ENCODE measurements at regions not wholly inside any gene's neighbourhood (a gene's known extent, or its start where the extent isn't known, plus 50 kb on each side); places are given as distances from the start of the nearest gene placed in this dataset.

DNA sequence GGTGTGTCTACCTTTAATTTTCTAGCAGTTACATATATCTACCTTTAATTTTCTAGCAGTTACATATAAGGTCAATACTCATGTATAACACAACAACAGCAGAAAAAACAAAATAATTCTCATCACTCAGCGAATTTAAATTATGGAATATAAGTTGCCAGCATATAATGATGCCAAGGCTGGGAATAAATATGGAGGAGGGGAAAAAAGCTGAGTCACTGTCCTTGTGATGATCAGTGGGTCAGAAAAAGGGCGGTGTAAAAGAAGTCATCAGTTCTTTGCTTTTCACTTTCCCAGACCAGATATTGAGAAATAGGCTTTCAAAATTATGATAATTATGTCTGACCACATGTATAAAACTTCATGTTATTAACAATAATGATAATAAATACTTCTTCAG is 1471.7 kb downstream of the CDH8 start:
- peaks cover 32% of the 10 kb centered on the region for H3K9me3 Mint-ChIP-seq
- no peaks in the 10 kb centered on the region for H3K27me3 Mint-ChIP-seq (ENCODE audit: low read depth)
- no peaks in the 10 kb centered on the region for H3K4me1 Mint-ChIP-seq (ENCODE audit: low read depth)
- H3K4me3 Mint-ChIP-seq = no peak overlapping the region
- H3K36me3 Mint-ChIP-seq (ENCODE audit: low read depth) = no peaks in the 10 kb centered on the region
- no peak for DNase-seq (ENCODE audit: low spot score)
- H3K27ac Mint-ChIP-seq = no peak overlapping the region

DNA sequence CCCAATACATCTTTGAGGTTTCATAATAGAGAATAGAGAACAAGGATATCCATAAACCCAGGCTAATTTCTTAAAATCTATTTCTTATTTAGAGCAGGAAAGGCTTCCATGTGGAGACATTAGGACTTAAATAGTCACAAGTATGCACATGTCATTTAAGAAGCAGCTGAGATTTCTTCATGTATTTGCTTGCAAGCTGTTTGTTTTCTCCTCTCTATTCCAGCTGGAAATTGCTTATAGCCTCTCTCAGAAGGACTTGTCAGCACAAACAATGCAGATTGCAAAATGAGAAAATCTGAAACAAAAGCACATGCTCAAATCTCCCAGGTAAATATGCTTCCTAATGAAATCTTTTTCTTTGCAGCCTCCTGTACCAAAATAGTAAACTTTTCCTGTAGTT is 1473.1 kb downstream of the CDH8 start:
- no peaks in the 10 kb centered on the region for H3K36me3 Mint-ChIP-seq (ENCODE audit: low read depth)
- H3K4me3 Mint-ChIP-seq = no peak overlapping the region
- H3K27me3 Mint-ChIP-seq (ENCODE audit: low read depth) = no peaks in the 10 kb centered on the region
- H3K4me1 Mint-ChIP-seq (ENCODE audit: low read depth) = no peaks in the 10 kb centered on the region
- H3K9me3 Mint-ChIP-seq = peaks cover 27% of the 10 kb centered on the region
- H3K27ac Mint-ChIP-seq = no peak overlapping the region
- DNase-seq (ENCODE audit: low spot score) = no peak

DNA sequence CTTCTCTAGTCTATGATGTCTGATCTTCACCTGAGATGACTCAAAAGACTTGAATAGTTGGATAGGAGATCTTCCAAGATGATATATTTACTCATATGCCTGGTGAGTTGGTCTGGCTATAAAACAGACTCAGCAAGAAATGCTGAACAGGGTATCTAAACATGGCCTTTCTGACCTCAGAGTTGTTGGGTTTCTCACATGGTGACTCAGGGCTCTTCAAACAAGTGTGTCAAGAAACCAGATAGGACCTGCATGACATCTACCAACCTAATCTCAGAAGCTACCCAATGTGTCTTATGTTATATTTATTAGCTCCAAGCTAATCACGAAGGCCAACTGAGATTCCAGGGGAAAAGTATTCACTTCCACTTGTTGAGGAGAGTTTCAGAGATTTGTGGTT is 1477.3 kb downstream of the CDH8 start:
- no peaks in the 10 kb centered on the region for H3K36me3 Mint-ChIP-seq (ENCODE audit: low read depth)
- H3K27ac Mint-ChIP-seq = no peak overlapping the region
- H3K27me3 Mint-ChIP-seq (ENCODE audit: low read depth) = no peaks in the 10 kb centered on the region
- H3K4me3 Mint-ChIP-seq = no peak overlapping the region
- H3K9me3 Mint-ChIP-seq = peaks cover 42% of the 10 kb centered on the region
- DNase-seq (ENCODE audit: low spot score) = no peak
- no peaks in the 10 kb centered on the region for H3K4me1 Mint-ChIP-seq (ENCODE audit: low read depth)

DNA sequence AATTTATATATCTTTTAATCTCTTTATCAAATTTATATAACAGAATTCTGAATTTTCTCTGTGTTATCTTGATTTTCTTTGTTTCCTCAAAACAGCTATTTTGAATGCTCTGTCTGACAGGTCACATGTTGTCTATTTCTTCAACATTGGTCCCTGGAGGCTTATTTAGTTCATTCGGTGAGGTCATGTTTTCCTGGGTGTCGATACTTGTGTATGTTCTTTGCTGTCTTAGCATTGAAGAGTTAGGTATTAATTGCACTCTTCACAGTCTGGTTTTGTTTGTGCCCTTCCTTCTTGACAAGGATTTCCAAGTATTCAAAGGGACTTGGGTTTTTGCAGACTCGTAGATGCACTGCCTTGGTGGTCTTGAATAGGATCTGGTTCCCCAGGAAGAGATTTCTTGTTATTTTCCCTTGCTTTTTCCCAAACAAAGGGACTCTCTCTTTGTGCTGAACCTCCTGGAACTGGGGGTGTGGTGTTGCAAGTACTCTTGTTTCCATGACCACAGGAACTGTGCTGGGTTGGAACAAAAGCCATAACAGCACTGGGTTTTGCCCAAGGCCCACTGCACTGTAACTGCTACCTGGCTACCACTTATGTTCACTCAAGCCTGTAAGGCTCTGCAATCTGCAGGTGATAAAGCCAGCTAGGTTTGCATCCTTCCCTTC is 1483.0 kb downstream of the CDH8 start:
- no peaks in the 10 kb centered on the region for H3K27me3 Mint-ChIP-seq (ENCODE audit: low read depth)
- no peak overlapping the region for H3K4me3 Mint-ChIP-seq
- H3K9me3 Mint-ChIP-seq = peaks cover 64% of the 10 kb centered on the region
- no peak overlapping the region for H3K27ac Mint-ChIP-seq
- H3K4me1 Mint-ChIP-seq (ENCODE audit: low read depth) = no peaks in the 10 kb centered on the region
- no peak for DNase-seq (ENCODE audit: low spot score)
- H3K36me3 Mint-ChIP-seq (ENCODE audit: low read depth) = no peaks in the 10 kb centered on the region

DNA sequence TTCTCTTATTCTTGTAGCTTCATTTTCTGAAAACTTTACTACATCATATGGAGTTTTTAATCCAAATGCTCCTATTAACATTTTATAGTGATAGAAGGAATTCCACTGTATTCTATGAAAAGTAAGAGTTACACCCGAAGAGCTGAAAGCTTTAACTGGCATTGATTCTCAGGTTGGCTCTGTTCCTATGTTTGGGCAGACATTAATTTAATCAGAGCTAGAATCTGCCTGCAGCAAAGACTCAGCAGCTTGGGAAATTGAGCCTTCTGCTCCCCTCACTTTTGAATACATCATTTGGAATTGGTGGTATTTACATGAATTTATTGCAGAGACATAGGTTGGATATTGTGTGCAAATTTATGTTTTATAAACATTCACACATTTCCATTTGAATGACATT is 1494.7 kb downstream of the CDH8 start:
- Mint-ChIP-seq H3K27ac (no peak overlapping the region), H3K4me3 (no peak overlapping the region), H3K36me3 (ENCODE audit: low read depth) (no peaks in the 10 kb centered on the region), H3K27me3 (ENCODE audit: low read depth) (no peaks in the 10 kb centered on the region), H3K9me3 (peaks cover 33% of the 10 kb centered on the region), H3K4me1 (ENCODE audit: low read depth) (no peaks in the 10 kb centered on the region)
- DNase-seq (ENCODE audit: low spot score) = no peak

DNA sequence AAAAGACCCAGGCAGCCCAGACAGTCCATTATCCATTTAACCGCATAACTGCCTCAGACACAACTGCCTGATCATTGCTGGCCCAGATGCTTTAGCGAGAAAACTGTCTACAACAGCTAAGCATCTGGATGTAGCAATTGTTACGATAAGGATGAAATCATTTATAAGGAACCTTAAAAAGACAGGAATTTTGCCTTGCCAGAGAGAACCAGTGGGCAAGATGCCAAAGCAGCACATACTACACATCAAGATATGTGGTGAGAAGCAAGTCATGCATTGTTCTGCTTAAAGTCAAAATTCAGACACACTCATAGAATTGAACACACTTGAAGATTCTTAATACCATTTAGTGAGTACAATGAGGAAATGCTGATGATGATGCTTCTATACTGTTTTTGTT is 1525.3 kb downstream of the CDH8 start:
- DNase-seq (ENCODE audit: low spot score) = no peak
- H3K4me1 Mint-ChIP-seq (ENCODE audit: low read depth) = no peaks in the 10 kb centered on the region
- H3K9me3 Mint-ChIP-seq = peaks cover 44% of the 10 kb centered on the region
- H3K4me3 Mint-ChIP-seq = no peak overlapping the region
- H3K27ac Mint-ChIP-seq = no peak overlapping the region
- no peaks in the 10 kb centered on the region for H3K27me3 Mint-ChIP-seq (ENCODE audit: low read depth)
- peaks cover 3% of the 10 kb centered on the region for H3K36me3 Mint-ChIP-seq (ENCODE audit: low read depth)

DNA sequence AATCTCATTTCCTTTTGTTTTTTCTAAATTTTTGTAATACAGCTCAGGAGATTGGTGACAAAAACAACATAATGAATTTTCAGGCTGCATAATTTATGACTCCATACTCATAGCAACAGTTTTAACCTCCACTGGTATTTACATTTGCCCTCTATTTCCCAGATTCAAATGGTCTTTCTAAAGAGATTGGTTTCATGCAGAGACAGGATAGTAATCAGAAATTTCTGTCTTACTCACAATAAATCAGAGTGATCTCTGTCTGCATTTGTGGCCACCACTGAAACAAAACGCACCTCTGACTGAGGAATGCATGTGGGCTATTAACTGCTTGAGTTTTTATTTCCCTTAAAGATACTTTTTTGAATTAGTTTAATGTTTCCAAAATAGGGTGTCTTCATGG is 1526.0 kb downstream of the CDH8 start:
- Mint-ChIP-seq H3K27me3 (ENCODE audit: low read depth) (no peaks in the 10 kb centered on the region), H3K36me3 (ENCODE audit: low read depth) (peaks cover 3% of the 10 kb centered on the region), H3K4me1 (ENCODE audit: low read depth) (no peaks in the 10 kb centered on the region), H3K9me3 (peaks cover 41% of the 10 kb centered on the region), H3K27ac (no peak overlapping the region), H3K4me3 (no peak overlapping the region)
- no peak for DNase-seq (ENCODE audit: low spot score)

DNA sequence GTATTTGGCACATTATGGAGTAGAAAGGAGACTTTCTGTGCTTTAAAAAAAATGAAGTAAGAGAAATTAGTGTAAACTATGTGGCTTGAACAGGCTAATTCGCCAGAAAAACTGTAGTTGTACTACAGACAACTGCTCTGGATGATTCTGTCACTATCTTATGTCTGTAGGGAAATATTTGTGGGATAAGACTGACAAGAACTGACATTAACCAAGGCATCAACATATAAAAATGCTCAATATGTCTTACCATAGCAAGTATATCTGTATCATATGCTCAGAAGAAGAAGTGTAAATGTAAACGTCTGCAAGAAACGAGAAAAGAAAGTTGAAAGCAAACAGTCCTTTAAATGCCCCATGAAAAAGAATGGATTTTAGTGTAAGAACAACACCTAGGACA is 1545.0 kb downstream of the CDH8 start:
- no peak for DNase-seq (ENCODE audit: low spot score)
- Mint-ChIP-seq H3K9me3 (peaks cover 22% of the 10 kb centered on the region), H3K27me3 (ENCODE audit: low read depth) (no peaks in the 10 kb centered on the region), H3K4me3 (no peak overlapping the region), H3K4me1 (ENCODE audit: low read depth) (no peaks in the 10 kb centered on the region), H3K27ac (no peak overlapping the region), H3K36me3 (ENCODE audit: low read depth) (no peaks in the 10 kb centered on the region)

DNA sequence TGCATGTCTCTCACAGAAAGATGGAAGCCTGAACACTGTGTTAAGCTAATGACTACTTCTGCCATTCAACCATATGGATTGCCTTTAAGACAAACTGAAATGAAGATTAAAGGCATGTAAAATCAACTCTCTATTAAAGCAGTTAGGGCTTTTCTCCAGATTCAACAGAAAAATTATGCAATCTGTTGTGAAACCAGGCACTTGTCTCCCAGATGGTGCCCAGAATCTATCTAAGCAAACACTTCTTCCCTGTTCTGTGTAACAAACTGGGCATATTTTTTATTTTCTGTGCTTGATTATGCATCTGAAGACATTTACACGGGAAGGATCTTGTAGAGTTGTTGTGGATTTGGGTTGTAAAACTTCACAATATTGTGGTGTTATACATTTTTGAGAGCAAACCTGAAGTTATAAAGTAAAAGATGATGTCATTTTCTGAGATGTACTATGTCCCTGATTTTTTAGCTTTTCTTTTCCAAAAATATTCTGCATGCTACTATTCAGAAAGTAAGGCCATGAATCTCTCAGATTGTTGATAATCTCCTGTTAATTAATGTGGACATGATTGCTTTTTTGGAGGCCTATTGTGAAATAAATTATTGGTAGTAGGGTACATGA is 1550.3 kb downstream of the CDH8 start:
- H3K36me3 Mint-ChIP-seq (ENCODE audit: low read depth) = no peaks in the 10 kb centered on the region
- H3K9me3 Mint-ChIP-seq = peaks cover 39% of the 10 kb centered on the region
- H3K4me1 Mint-ChIP-seq (ENCODE audit: low read depth) = no peaks in the 10 kb centered on the region
- no peak for DNase-seq (ENCODE audit: low spot score)
- no peak overlapping the region for H3K27ac Mint-ChIP-seq
- no peaks in the 10 kb centered on the region for H3K27me3 Mint-ChIP-seq (ENCODE audit: low read depth)
- H3K4me3 Mint-ChIP-seq = no peak overlapping the region

DNA sequence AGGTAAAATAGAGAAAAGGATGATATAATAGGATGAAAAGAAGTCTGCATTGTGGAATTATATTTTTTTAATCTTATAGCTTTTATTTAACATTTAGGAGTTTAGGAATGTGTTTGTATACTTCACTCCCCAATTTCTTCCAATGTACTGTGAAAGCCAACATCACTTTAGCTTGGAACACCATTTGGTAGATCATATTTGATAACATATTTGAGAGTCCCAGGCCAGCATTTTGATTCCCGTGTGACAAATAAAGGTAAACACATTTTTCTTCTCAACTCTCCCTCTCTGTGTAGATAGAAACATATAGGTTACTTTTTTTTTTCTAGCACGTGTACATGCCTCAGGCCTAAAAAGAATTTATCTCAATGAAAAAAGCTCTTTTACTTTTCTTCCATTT is 1551.3 kb downstream of the CDH8 start:
- Mint-ChIP-seq H3K36me3 (ENCODE audit: low read depth) (no peaks in the 10 kb centered on the region), H3K4me1 (ENCODE audit: low read depth) (no peaks in the 10 kb centered on the region), H3K4me3 (no peak overlapping the region), H3K27me3 (ENCODE audit: low read depth) (no peaks in the 10 kb centered on the region), H3K9me3 (peaks cover 40% of the 10 kb centered on the region), H3K27ac (no peak overlapping the region)
- DNase-seq (ENCODE audit: low spot score) = no peak

DNA sequence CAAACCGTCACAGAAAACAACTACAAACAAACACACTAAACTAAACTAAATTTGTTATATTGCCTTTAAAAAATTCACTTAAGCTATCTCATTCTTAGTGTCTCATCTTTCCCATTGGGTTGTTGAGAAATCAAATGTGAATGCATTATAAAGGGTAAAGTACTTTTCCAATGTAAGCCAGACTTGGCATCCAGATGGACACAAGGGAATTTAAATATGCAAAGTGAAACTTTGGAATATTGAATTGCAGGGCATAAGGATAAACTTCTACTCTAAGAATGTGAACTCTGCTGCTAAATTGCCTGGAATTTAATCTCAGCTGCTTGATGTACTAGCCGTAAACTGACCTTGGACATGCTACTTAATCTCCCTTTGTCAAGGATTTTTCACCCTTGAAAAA is 1554.6 kb downstream of the CDH8 start:
- no peaks in the 10 kb centered on the region for H3K4me1 Mint-ChIP-seq (ENCODE audit: low read depth)
- H3K9me3 Mint-ChIP-seq = peaks cover 33% of the 10 kb centered on the region
- no peak for DNase-seq (ENCODE audit: low spot score)
- H3K27ac Mint-ChIP-seq = no peak overlapping the region
- H3K36me3 Mint-ChIP-seq (ENCODE audit: low read depth) = no peaks in the 10 kb centered on the region
- H3K4me3 Mint-ChIP-seq = no peak overlapping the region
- no peaks in the 10 kb centered on the region for H3K27me3 Mint-ChIP-seq (ENCODE audit: low read depth)

DNA sequence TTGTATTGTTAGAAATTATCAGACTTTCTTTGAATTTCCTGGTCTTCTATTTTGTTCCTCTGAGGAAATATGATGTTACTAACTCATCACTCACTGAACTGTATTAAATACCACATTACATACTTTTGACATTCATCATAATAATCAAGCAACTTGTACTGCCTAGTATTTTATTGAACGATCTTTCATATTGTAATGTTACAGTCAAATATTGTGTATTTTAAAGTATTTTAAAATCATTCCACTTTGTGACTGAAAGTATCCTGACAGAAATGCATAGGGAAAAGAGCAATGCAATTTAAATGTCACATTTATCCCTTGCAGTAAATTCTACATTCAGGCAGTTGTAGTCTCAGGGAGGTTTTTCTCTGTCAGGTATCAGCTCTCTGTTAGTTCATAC is 1557.4 kb downstream of the CDH8 start:
- H3K9me3 Mint-ChIP-seq = peaks cover 36% of the 10 kb centered on the region
- H3K27me3 Mint-ChIP-seq (ENCODE audit: low read depth) = no peaks in the 10 kb centered on the region
- no peaks in the 10 kb centered on the region for H3K4me1 Mint-ChIP-seq (ENCODE audit: low read depth)
- no peak for DNase-seq (ENCODE audit: low spot score)
- no peaks in the 10 kb centered on the region for H3K36me3 Mint-ChIP-seq (ENCODE audit: low read depth)
- H3K27ac Mint-ChIP-seq = no peak overlapping the region
- no peak overlapping the region for H3K4me3 Mint-ChIP-seq

DNA sequence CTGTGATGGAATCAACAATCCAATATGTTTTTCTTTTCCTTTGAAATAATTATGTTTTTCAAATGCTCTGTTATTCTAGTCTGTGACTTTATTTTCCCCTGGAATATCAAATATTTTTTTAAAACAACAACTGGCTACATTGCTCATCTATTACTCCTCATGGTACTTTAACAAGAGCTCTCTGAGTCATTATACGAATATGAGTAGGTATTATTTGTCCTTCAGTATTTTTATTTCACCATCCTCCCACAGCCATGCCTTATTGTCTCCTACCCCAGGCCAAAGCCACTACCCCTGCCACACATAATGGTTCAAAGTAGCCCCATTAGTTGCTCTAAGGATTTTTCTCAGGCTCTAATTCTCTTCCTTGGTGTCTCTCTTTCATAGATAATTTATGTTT is 1572.3 kb downstream of the CDH8 start:
- H3K27me3 Mint-ChIP-seq (ENCODE audit: low read depth) = no peaks in the 10 kb centered on the region
- no peak for DNase-seq (ENCODE audit: low spot score)
- H3K27ac Mint-ChIP-seq = no peak overlapping the region
- no peaks in the 10 kb centered on the region for H3K36me3 Mint-ChIP-seq (ENCODE audit: low read depth)
- no peak overlapping the region for H3K4me3 Mint-ChIP-seq
- H3K9me3 Mint-ChIP-seq = peaks cover 43% of the 10 kb centered on the region
- no peaks in the 10 kb centered on the region for H3K4me1 Mint-ChIP-seq (ENCODE audit: low read depth)

DNA sequence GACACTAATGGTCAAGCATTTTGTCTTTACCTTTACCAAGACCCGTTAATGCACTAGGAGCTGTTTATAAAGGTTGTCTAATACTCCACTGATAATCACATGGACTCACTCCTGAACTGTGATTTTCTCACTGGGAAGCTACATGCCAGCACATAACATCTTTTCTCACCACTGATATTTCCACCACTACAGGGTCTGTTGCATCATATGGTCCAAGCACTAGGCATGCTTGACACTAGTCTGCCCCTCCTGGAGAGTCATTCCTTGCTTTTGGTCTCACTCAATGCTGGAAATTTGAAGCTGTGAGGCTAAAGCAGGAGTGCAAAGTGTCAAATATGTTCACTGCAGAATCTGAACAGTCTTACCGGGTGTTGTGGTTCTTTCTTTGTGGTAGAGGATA is 1576.8 kb downstream of the CDH8 start:
- H3K27ac Mint-ChIP-seq = no peak overlapping the region
- H3K27me3 Mint-ChIP-seq (ENCODE audit: low read depth) = no peaks in the 10 kb centered on the region
- no peaks in the 10 kb centered on the region for H3K4me1 Mint-ChIP-seq (ENCODE audit: low read depth)
- no peak for DNase-seq (ENCODE audit: low spot score)
- H3K36me3 Mint-ChIP-seq (ENCODE audit: low read depth) = no peaks in the 10 kb centered on the region
- peaks cover 41% of the 10 kb centered on the region for H3K9me3 Mint-ChIP-seq
- no peak overlapping the region for H3K4me3 Mint-ChIP-seq

DNA sequence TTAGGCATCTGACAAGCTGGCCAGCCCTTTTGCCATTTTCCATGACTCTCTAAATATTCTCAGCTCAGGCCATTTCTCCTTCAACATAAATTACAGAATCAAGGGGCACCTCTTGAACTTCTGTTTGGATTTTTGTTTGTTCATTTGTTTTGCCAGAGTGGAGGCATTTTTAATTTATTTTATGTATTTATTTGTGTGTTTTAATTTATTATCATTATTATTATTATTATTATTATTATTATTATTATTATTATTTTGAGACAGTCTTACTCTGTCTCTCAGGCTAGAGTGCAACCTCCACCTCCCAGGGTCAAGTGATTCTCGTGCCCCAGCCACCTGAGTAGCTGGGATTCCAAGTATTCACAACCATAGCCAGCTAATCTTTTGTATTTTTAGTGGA is 1578.0 kb downstream of the CDH8 start:
- no peak overlapping the region for H3K27ac Mint-ChIP-seq
- H3K9me3 Mint-ChIP-seq = peaks cover 37% of the 10 kb centered on the region
- no peaks in the 10 kb centered on the region for H3K36me3 Mint-ChIP-seq (ENCODE audit: low read depth)
- DNase-seq (ENCODE audit: low spot score) = no peak
- no peak overlapping the region for H3K4me3 Mint-ChIP-seq
- no peaks in the 10 kb centered on the region for H3K4me1 Mint-ChIP-seq (ENCODE audit: low read depth)
- H3K27me3 Mint-ChIP-seq (ENCODE audit: low read depth) = no peaks in the 10 kb centered on the region
